B cell (primary cell): ENCODE measurements at regions not wholly inside any gene's neighbourhood (a gene's known extent, or its start where the extent isn't known, plus 50 kb on each side); places are given as distances from the start of the nearest gene placed in this dataset.

ENCODE experiments used
- ATAC-seq: fragments of 200-7000 bp; cut with Tn5 transposase; one replicate; pipeline ENCODE4 v1.10.0; 2021; ENCODE audit warnings: low read depth, mild to moderate bottlenecking, moderate number of reproducible peaks, moderate library complexity
- CTCF ChIA-PET: fragments of 350-600 bp; sonication (Branson Sonifier 250); formaldehyde crosslinking; loops from one replicate; lab custom pipeline; 2021; ENCODE audit warnings: antibody characterized with exemption, inconsistent platforms; lab: Charles Lee
- POLR2A ChIA-PET: fragments of 350-600 bp; sonication (Branson Sonifier 250); formaldehyde crosslinking; loops from one replicate; lab custom pipeline; 2021; ENCODE audit warnings: antibody characterized with exemption; lab: Charles Lee
- DNase-seq: peaks from one replicate; pipeline ENCODE4 v3.0.0; 2013
- H2AFZ ChIP-seq: 2 replicates; pipeline ENCODE4 v1.6.1; 2012; ENCODE audit warnings: mild to moderate bottlenecking, low read depth, low read length; ENCODE audit not compliant: insufficient read depth, poor library complexity, severe bottlenecking
- H3K27ac ChIP-seq, 2 donors: 1 replicate in 1 of 2; 2 replicates in 1 of 2; pipeline ENCODE4 v1.5.1; 2012 to 2013; ENCODE audit warnings: low read length in 2 of 2, mild to moderate bottlenecking in 2 of 2, moderate library complexity in 1 of 2
- H3K27me3 ChIP-seq, 4 experiments: fragments of 200-600 bp in 1 of 4; sonication (generic) in 1 of 4; replicated peaks in 1 of 4; 1 replicate in 2 of 4; 2 replicates in 2 of 4; pipeline versions ENCODE4 v1.6.1 to v1.7.0; 2013 to 2016; ENCODE audit warnings: low read length in 3 of 4, mild to moderate bottlenecking in 2 of 4, mixed read lengths in 1 of 4, moderate library complexity in 1 of 4; ENCODE audit not compliant: insufficient read depth in 4 of 4, control insufficient read depth in 3 of 4; ENCODE audit errors: control extremely low read depth in 1 of 4
- H3K36me3 ChIP-seq, 2 experiments: replicated peaks in 1 of 2; 1 replicate in 1 of 2; 2 replicates in 1 of 2; pipeline versions ENCODE4 v1.6.1 to v1.7.1; 2013; ENCODE audit warnings: low read length in 1 of 2; ENCODE audit not compliant: insufficient read depth in 2 of 2, control insufficient read depth in 1 of 2; ENCODE audit errors: control extremely low read depth in 1 of 2, extremely low read depth in 1 of 2
- H3K4me1 ChIP-seq, 2 donors: fragments of 200-600 bp in 1 of 2; sonication (generic) in 1 of 2; 1 replicate in 1 of 2; 2 replicates in 1 of 2; pipeline versions ENCODE4 v1.5.1 to v1.6.1; 2013 to 2017; ENCODE audit warnings: low read length in 2 of 2; ENCODE audit not compliant: control insufficient read depth in 2 of 2, insufficient read depth in 2 of 2
- H3K4me2 ChIP-seq: replicated peaks from 2 replicates; pipeline ENCODE3; 2012; ENCODE audit warnings: mild to moderate bottlenecking, low read depth, low read length; ENCODE audit not compliant: poor library complexity, severe bottlenecking
- H3K4me3 ChIP-seq, 5 experiments: fragments of 200-600 bp in 1 of 5; sonication (generic) in 1 of 5; 1 replicate in 3 of 5; 2 replicates in 2 of 5; pipeline versions ENCODE4 v1.5.1 to v1.7.0; 2011 to 2016; ENCODE audit warnings: low read length in 4 of 5, mild to moderate bottlenecking in 4 of 5, low read depth in 2 of 5, control low read depth in 1 of 5, moderate library complexity in 1 of 5; ENCODE audit not compliant: insufficient read depth in 1 of 5; ENCODE audit errors: control extremely low read depth in 1 of 5, extremely low read depth in 1 of 5
- H3K79me2 ChIP-seq: fragments of 200-600 bp; sonication (generic); one replicate; pipeline ENCODE4 v1.6.0; 2016; ENCODE audit warnings: low read length; ENCODE audit not compliant: control insufficient read depth, insufficient read depth
- H3K9ac ChIP-seq: fragments of 200-600 bp; sonication (generic); 2 replicates; pipeline ENCODE4 v1.6.1; 2017; ENCODE audit warnings: mild to moderate bottlenecking, low read length, moderate library complexity
- H3K9me3 ChIP-seq, 3 donors: one replicate each; pipeline versions ENCODE4 v1.6.1 to v1.7.1; 2013; ENCODE audit warnings: low read length in 2 of 3; ENCODE audit not compliant: control insufficient read depth in 2 of 3, insufficient read depth in 1 of 3; ENCODE audit errors: control extremely low read depth in 1 of 3
- H4K20me1 ChIP-seq: 2 replicates; pipeline ENCODE4 v1.6.0; 2012; ENCODE audit warnings: mild to moderate bottlenecking, low read length; ENCODE audit not compliant: insufficient read depth, control insufficient read depth, poor library complexity, severe bottlenecking
- H3K27ac Mint-ChIP-seq: one replicate; pipeline ENCODE4 v1.8.0; 2021; ENCODE audit warnings: mixed read lengths
- H3K27me3 Mint-ChIP-seq: one replicate; pipeline ENCODE4 v1.8.0; 2021; ENCODE audit warnings: mixed read lengths
- H3K4me1 Mint-ChIP-seq: one replicate; pipeline ENCODE4 v1.8.0; 2021; ENCODE audit warnings: mixed read lengths
- H3K4me3 Mint-ChIP-seq: one replicate; pipeline ENCODE4 v1.8.0; 2021; ENCODE audit warnings: mixed read lengths
- H3K9me3 Mint-ChIP-seq: one replicate; pipeline ENCODE4 v1.8.0; 2022; ENCODE audit warnings: mixed read lengths; ENCODE audit not compliant: insufficient read depth
- CTCF ChIP-seq: fragments of 200-600 bp; IDR thresholded peaks from one replicate; pipeline ENCODE4 v1.8.0; 2022; ENCODE audit warnings: antibody characterized with exemption, mild to moderate bottlenecking
- EZH2 ChIP-seq: IDR thresholded peaks from 2 replicates; pipeline ENCODE4 v1.6.1; 2012; ENCODE audit warnings: borderline replicate concordance, low read depth, mild to moderate bottlenecking, moderate library complexity, low read length; ENCODE audit not compliant: insufficient read depth, poor library complexity, severe bottlenecking
- WGBS: methylation state at CpG from one replicate; pipeline ENCODE4 v1.1.5; 2013; ENCODE audit warnings: missing lambda C conversion rate; ENCODE audit not compliant: insufficient coverage; 5-methylcytosine and 5-hydroxymethylcytosine counted together
- intact Hi-C: fragments of 100-400 bp; cut with micrococcal nuclease; formaldehyde crosslinking; loops from one replicate; pipeline ENCODE4 v1.10.0; 2022

GRCh38 chr2:8552293-8552801 is 129.5 kb upstream of the ID2 start:
- POLR2A ChIA-PET = no interaction called here
- CTCF ChIA-PET = no interaction called here
- 76% methylated on average over 15 of the region's 17 CpGs for WGBS
- Mint-ChIP-seq H3K4me1 (peaks cover 15% of the 10 kb centered on the region), H3K27me3 (peaks cover 34% of the 10 kb centered on the region), H3K9me3 (peaks cover 4% of the 10 kb centered on the region), H3K27ac (no peak overlapping the region), H3K4me3 (peak overlapping the region; percentile 66)
- TF ChIP-seq EZH2 (no peak), CTCF (no peak)
- H4K20me1 ChIP-seq = no peaks in the 10 kb centered on the region
- DNase-seq (peak; percentile 56), ATAC-seq (peak; percentile 62)
- no peak overlapping the region for H3K27ac ChIP-seq
- H3K79me2 ChIP-seq = no peaks in the 10 kb centered on the region
- H3K27me3 ChIP-seq = peaks cover 0 to 22% (median 0%) of the 10 kb centered on the region in 4 experiments
- H3K9ac ChIP-seq = no peak overlapping the region
- no peak overlapping the region for H2AFZ ChIP-seq
- H3K9me3 ChIP-seq = peaks cover 0 to 4% (median 0%) of the 10 kb centered on the region in 3 donors
- peak overlapping the region; percentile 45 for H3K4me2 ChIP-seq
- intact Hi-C loops = no loop called here
- H3K4me1 ChIP-seq = peaks cover 6 to 16% of the 10 kb centered on the region in 2 donors
- H3K36me3 ChIP-seq = no peaks in the 10 kb centered on the region
- H3K4me3 ChIP-seq = peak overlapping the region in 1 of 5 experiments; percentile 15

GRCh38 chr2:8553643-8554042 is 128.2 kb upstream of the ID2 start:
- Mint-ChIP-seq H3K4me1 (peaks cover 15% of the 10 kb centered on the region), H3K27ac (no peak overlapping the region), H3K4me3 (no peak overlapping the region), H3K27me3 (peaks cover 26% of the 10 kb centered on the region), H3K9me3 (peaks cover 7% of the 10 kb centered on the region)
- Histone ChIP-seq H3K9ac (no peak overlapping the region), H4K20me1 (no peaks in the 10 kb centered on the region), H3K4me2 (no peak overlapping the region), H3K4me3 (no peak overlapping the region), H3K4me1 (peaks cover 6 to 16% of the 10 kb centered on the region in 2 donors), H3K36me3 (no peaks in the 10 kb centered on the region), H3K79me2 (no peaks in the 10 kb centered on the region), H2AFZ (no peak overlapping the region), H3K27ac (no peak overlapping the region), H3K27me3 (peaks cover 0 to 16% (median 0%) of the 10 kb centered on the region in 4 experiments), H3K9me3 (peaks cover 0 to 11% (median 0%) of the 10 kb centered on the region in 3 donors)
- ChIA-PET CTCF (interaction anchor here (1.1 to 1.2 kb wide), 2 partner anchors 9 to 31 kb away, joined by 3 read pairs; no protein-coding TSS in a partner anchor), POLR2A (no interaction called here)
- 100% methylated on average over 1 of the region's 4 CpGs for WGBS
- intact Hi-C loops = no loop called here
- TF ChIP-seq CTCF (no peak), EZH2 (no peak)
- DNase-seq (no peak), ATAC-seq (no peak)
